ENCODE measurements at regions not wholly inside any gene's neighbourhood (a gene's known extent, or its start where the extent isn't known, plus 50 kb on each side); places are given as distances from the start of the nearest gene placed in this dataset.
A peak's percentile ranks its signal among the peaks of the same experiment; 100 is the strongest.

GRCh38 chr2:12033494-12033893 lies 287.1 kb downstream of the LPIN1 start:
- Histone ChIP-seq H3K4me3 (ENCODE audit: low read depth, low read length) (no peak overlapping the region), H3K27me3 (ENCODE audit: control insufficient read depth, insufficient read depth, low read length) (peaks cover 2% of the 10 kb centered on the region), H3K36me3 (ENCODE audit: control insufficient read depth, insufficient read depth, low read length) (no peaks in the 10 kb centered on the region), H3K4me1 (ENCODE audit: control insufficient read depth, insufficient read depth, low read length, poor library complexity, severe bottlenecking) (peaks cover 22% of the 10 kb centered on the region), H3K9me3 (ENCODE audit: control insufficient read depth in 2 of 2, low read length in 2 of 2) (no peaks in the 10 kb centered on the region), H3K27ac (ENCODE audit: insufficient read depth, low read length, poor library complexity, severe bottlenecking) (no peak overlapping the region)
- Mint-ChIP-seq H3K27me3 (peaks cover 15% of the 10 kb centered on the region), H3K9me3 (peaks cover 0 to 2% (median 0%) of the 10 kb centered on the region in 7 donors), H3K27ac (no peak overlapping the region), H3K4me3 (no peak overlapping the region), H3K4me1 (peaks cover 8 to 26% (median 16%) of the 10 kb centered on the region in 4 donors), H3K36me3 (no peaks in the 10 kb centered on the region)
- no peak for DNase-seq
- ATAC-seq (ENCODE audit: low read depth in 2 of 2) = no peak

- Mint-ChIP-seq H3K36me3 (no peaks in the 10 kb centered on the region), H3K9me3 (peaks cover 0 to 4% (median 0%) of the 10 kb centered on the region in 7 donors), H3K4me3 (no peak overlapping the region), H3K27ac (peak overlapping the region in 1 of 3 donors; percentile 3), H3K27me3 (peaks cover 9% of the 10 kb centered on the region), H3K4me1 (peaks cover 8 to 26% (median 16%) of the 10 kb centered on the region in 4 donors)
- Histone ChIP-seq H3K27ac (ENCODE audit: insufficient read depth, low read length, poor library complexity, severe bottlenecking) (no peak overlapping the region), H3K9me3 (ENCODE audit: control insufficient read depth in 2 of 2, low read length in 2 of 2) (no peaks in the 10 kb centered on the region), H3K4me3 (ENCODE audit: low read depth, low read length) (no peak overlapping the region), H3K36me3 (ENCODE audit: control insufficient read depth, insufficient read depth, low read length) (no peaks in the 10 kb centered on the region), H3K4me1 (ENCODE audit: control insufficient read depth, insufficient read depth, low read length, poor library complexity, severe bottlenecking) (peaks cover 22% of the 10 kb centered on the region), H3K27me3 (ENCODE audit: control insufficient read depth, insufficient read depth, low read length) (peaks cover 2% of the 10 kb centered on the region)
- ATAC-seq (ENCODE audit: low read depth in 2 of 2) (no peak), DNase-seq (no peak)
Measured at GRCh38 chr2:12034382-12034781, 287.9 kb downstream of the LPIN1 start.

- H3K4me3 Mint-ChIP-seq = no peak overlapping the region
Measured at GRCh38 chr2:12035029-12035720, 288.7 kb downstream of the LPIN1 start.

GRCh38 chr2:12035956-12036639 lies 289.7 kb downstream of the LPIN1 start:
- Mint-ChIP-seq H3K4me3 (peak overlapping the region in 1 of 4 donors; percentile 31), H3K4me1 (peaks cover 8 to 26% (median 16%) of the 10 kb centered on the region in 4 donors), H3K27ac (peak overlapping the region; percentile 35 to 67 (median 59)), H3K27me3 (peaks cover 5% of the 10 kb centered on the region), H3K36me3 (no peaks in the 10 kb centered on the region), H3K9me3 (peaks cover 0 to 4% (median 2%) of the 10 kb centered on the region in 7 donors)
- ATAC-seq (ENCODE audit: low read depth in 2 of 2) (no peak), DNase-seq (no peak)
- Histone ChIP-seq H3K9me3 (ENCODE audit: control insufficient read depth in 2 of 2, low read length in 2 of 2) (no peaks in the 10 kb centered on the region), H3K4me1 (ENCODE audit: control insufficient read depth, insufficient read depth, low read length, poor library complexity, severe bottlenecking) (peaks cover 22% of the 10 kb centered on the region), H3K36me3 (ENCODE audit: control insufficient read depth, insufficient read depth, low read length) (no peaks in the 10 kb centered on the region), H3K27me3 (ENCODE audit: control insufficient read depth, insufficient read depth, low read length) (no peaks in the 10 kb centered on the region), H3K27ac (ENCODE audit: insufficient read depth, low read length, poor library complexity, severe bottlenecking) (no peak overlapping the region), H3K4me3 (ENCODE audit: low read depth, low read length) (peak overlapping the region; percentile 33)

More at GRCh38 chr2:12035029-12035720, 288.7 kb downstream of the LPIN1 start:
- no peaks in the 10 kb centered on the region for H3K9me3 ChIP-seq (ENCODE audit: control insufficient read depth in 2 of 2, low read length in 2 of 2)
- H3K4me1 ChIP-seq (ENCODE audit: control insufficient read depth, insufficient read depth, low read length, poor library complexity, severe bottlenecking) = peaks cover 22% of the 10 kb centered on the region
- H3K4me1 Mint-ChIP-seq = peaks cover 8 to 26% (median 16%) of the 10 kb centered on the region in 4 donors
- no peaks in the 10 kb centered on the region for H3K36me3 ChIP-seq (ENCODE audit: control insufficient read depth, insufficient read depth, low read length)
- peaks cover 5% of the 10 kb centered on the region for H3K27me3 Mint-ChIP-seq
- no peaks in the 10 kb centered on the region for H3K36me3 Mint-ChIP-seq
- no peak for DNase-seq
- peaks cover 0 to 4% (median 0%) of the 10 kb centered on the region in 7 donors for H3K9me3 Mint-ChIP-seq
- no peak overlapping the region for H3K27ac ChIP-seq (ENCODE audit: insufficient read depth, low read length, poor library complexity, severe bottlenecking)
- ATAC-seq (ENCODE audit: low read depth in 2 of 2) = no peak
- no peaks in the 10 kb centered on the region for H3K27me3 ChIP-seq (ENCODE audit: control insufficient read depth, insufficient read depth, low read length)
- H3K4me3 ChIP-seq (ENCODE audit: low read depth, low read length) = no peak overlapping the region
- H3K27ac Mint-ChIP-seq = peak overlapping the region in 2 of 3 donors; percentile 3 to 67

- Histone ChIP-seq H3K27me3 (ENCODE audit: control insufficient read depth, insufficient read depth, low read length) (no peaks in the 10 kb centered on the region), H3K4me3 (ENCODE audit: low read depth, low read length) (peak overlapping the region; percentile 33), H3K4me1 (ENCODE audit: control insufficient read depth, insufficient read depth, low read length, poor library complexity, severe bottlenecking) (peaks cover 22% of the 10 kb centered on the region), H3K27ac (ENCODE audit: insufficient read depth, low read length, poor library complexity, severe bottlenecking) (no peak overlapping the region), H3K9me3 (ENCODE audit: control insufficient read depth in 2 of 2, low read length in 2 of 2) (no peaks in the 10 kb centered on the region), H3K36me3 (ENCODE audit: control insufficient read depth, insufficient read depth, low read length) (no peaks in the 10 kb centered on the region)
- H3K9me3 Mint-ChIP-seq = peaks cover 0 to 4% (median 2%) of the 10 kb centered on the region in 7 donors
- ATAC-seq (ENCODE audit: low read depth in 2 of 2) (peak in 1 of 2 donors; percentile 35), DNase-seq (peak in 1 of 3 donors; percentile 4)
- peak overlapping the region in 2 of 4 donors; percentile 31 to 58 for H3K4me3 Mint-ChIP-seq
- no peaks in the 10 kb centered on the region for H3K36me3 Mint-ChIP-seq
- H3K27me3 Mint-ChIP-seq = peaks cover 5% of the 10 kb centered on the region
- peaks cover 8 to 26% (median 16%) of the 10 kb centered on the region in 4 donors for H3K4me1 Mint-ChIP-seq
- H3K27ac Mint-ChIP-seq = peak overlapping the region in 2 of 3 donors; percentile 35 to 63
Measured at GRCh38 chr2:12036640-12036983, 290.2 kb downstream of the LPIN1 start.

GRCh38 chr2:12037301-12037700 lies 290.9 kb downstream of the LPIN1 start:
- Histone ChIP-seq H3K36me3 (ENCODE audit: control insufficient read depth, insufficient read depth, low read length) (no peaks in the 10 kb centered on the region), H3K27me3 (ENCODE audit: control insufficient read depth, insufficient read depth, low read length) (no peaks in the 10 kb centered on the region), H3K4me3 (ENCODE audit: low read depth, low read length) (no peak overlapping the region), H3K9me3 (ENCODE audit: control insufficient read depth in 2 of 2, low read length in 2 of 2) (no peaks in the 10 kb centered on the region), H3K4me1 (ENCODE audit: control insufficient read depth, insufficient read depth, low read length, poor library complexity, severe bottlenecking) (peaks cover 22% of the 10 kb centered on the region), H3K27ac (ENCODE audit: insufficient read depth, low read length, poor library complexity, severe bottlenecking) (no peak overlapping the region)
- peaks cover 8 to 26% (median 16%) of the 10 kb centered on the region in 4 donors for H3K4me1 Mint-ChIP-seq
- no peak for ATAC-seq (ENCODE audit: low read depth in 2 of 2)
- peak overlapping the region in 1 of 3 donors; percentile 35 for H3K27ac Mint-ChIP-seq
- peaks cover 0 to 4% (median 2%) of the 10 kb centered on the region in 7 donors for H3K9me3 Mint-ChIP-seq
- no peak overlapping the region for H3K4me3 Mint-ChIP-seq
- peaks cover 5% of the 10 kb centered on the region for H3K27me3 Mint-ChIP-seq
- no peaks in the 10 kb centered on the region for H3K36me3 Mint-ChIP-seq
- DNase-seq = no peak

GRCh38 chr2:12041236-12041635 lies 294.8 kb downstream of the LPIN1 start:
- peaks cover 0 to 6% (median 0%) of the 10 kb centered on the region in 7 donors for H3K9me3 Mint-ChIP-seq
- H3K27me3 Mint-ChIP-seq = peaks cover 5% of the 10 kb centered on the region
- no peaks in the 10 kb centered on the region for H3K36me3 Mint-ChIP-seq
- no peak overlapping the region for H3K27ac ChIP-seq (ENCODE audit: insufficient read depth, low read length, poor library complexity, severe bottlenecking)
- H3K4me3 ChIP-seq (ENCODE audit: low read depth, low read length) = no peak overlapping the region
- no peaks in the 10 kb centered on the region for H3K9me3 ChIP-seq (ENCODE audit: control insufficient read depth in 2 of 2, low read length in 2 of 2)
- H3K27ac Mint-ChIP-seq = no peak overlapping the region
- ATAC-seq (ENCODE audit: low read depth in 2 of 2) = no peak
- no peaks in the 10 kb centered on the region for H3K36me3 ChIP-seq (ENCODE audit: control insufficient read depth, insufficient read depth, low read length)
- peaks cover 2% of the 10 kb centered on the region for H3K27me3 ChIP-seq (ENCODE audit: control insufficient read depth, insufficient read depth, low read length)
- DNase-seq = no peak
- peaks cover 9 to 24% (median 18%) of the 10 kb centered on the region in 4 donors for H3K4me1 Mint-ChIP-seq
- H3K4me1 ChIP-seq (ENCODE audit: control insufficient read depth, insufficient read depth, low read length, poor library complexity, severe bottlenecking) = peaks cover 20% of the 10 kb centered on the region
- H3K4me3 Mint-ChIP-seq = no peak overlapping the region

Data from CD4-positive, CD25-positive, alpha-beta regulatory T cell (primary cell).